Left ventricle myocardium inferior (tissue), 1 donor: ENCODE measurements at regions not wholly inside any gene's neighbourhood (a gene's known extent, or its start where the extent isn't known, plus 50 kb on each side); places are given as distances from the start of the nearest gene placed in this dataset.

ENCODE experiments used
- DNase-seq: peaks from one replicate; pipeline ENCODE4 v3.0.0-alpha.2; 2020
- H3K27ac ChIP-seq: fragments of 200-600 bp; replicated peaks from 2 replicates; pipeline ENCODE4 v1.8.0; 2021
- H3K27me3 ChIP-seq: fragments of 200-600 bp; 2 replicates; pipeline ENCODE4 v1.8.0; 2021; ENCODE audit warnings: low read depth
- H3K36me3 ChIP-seq: fragments of 200-600 bp; 2 replicates; pipeline ENCODE4 v1.8.0; 2021
- H3K4me1 ChIP-seq: fragments of 200-600 bp; 2 replicates; pipeline ENCODE4 v1.8.0; 2021
- H3K4me3 ChIP-seq: fragments of 200-600 bp; 2 replicates; pipeline ENCODE4 v1.8.0; 2021; ENCODE audit warnings: mild to moderate bottlenecking, moderate library complexity
- H3K9me3 ChIP-seq: fragments of 200-600 bp; replicated peaks from 2 replicates; pipeline ENCODE4 v1.8.0; 2021
- CTCF ChIP-seq: fragments of 200-600 bp; IDR thresholded peaks from 2 replicates; pipeline ENCODE4 v1.8.0; 2021; ENCODE audit warnings: antibody characterized with exemption, mild to moderate bottlenecking, borderline replicate concordance
- intact Hi-C: fragments of 100-400 bp; cut with micrococcal nuclease; formaldehyde crosslinking; loops from one replicate; pipeline ENCODE4 v1.11.0; 2022
- donor health status: DM: no; HTN: yes; CAD: no; lungs with severe emphysema.

GRCh38 chr2:192735447-192735846, 540.7 kb upstream of the TMEFF2 start:
- no peak overlapping the region for H3K4me3 ChIP-seq
- intact Hi-C loops = no loop called here
- H3K9me3 ChIP-seq = peaks cover 9% of the 10 kb centered on the region
- no peak for TF ChIP-seq CTCF
- no peaks in the 10 kb centered on the region for H3K27me3 ChIP-seq
- H3K27ac ChIP-seq = no peak overlapping the region
- no peak for DNase-seq
- H3K36me3 ChIP-seq = no peaks in the 10 kb centered on the region
- H3K4me1 ChIP-seq = no peaks in the 10 kb centered on the region

GRCh38 chr2:192729369-192729768, 534.6 kb upstream of the TMEFF2 start:
- Histone ChIP-seq H3K9me3 (peaks cover 9% of the 10 kb centered on the region), H3K27me3 (no peaks in the 10 kb centered on the region), H3K4me1 (no peaks in the 10 kb centered on the region), H3K27ac (no peak overlapping the region), H3K4me3 (no peak overlapping the region), H3K36me3 (no peaks in the 10 kb centered on the region)
- no peak for DNase-seq
- no peak for TF ChIP-seq CTCF
- intact Hi-C loops = no loop called here

GRCh38 chr2:192725991-192726390, 531.3 kb upstream of the TMEFF2 start:
- no peaks in the 10 kb centered on the region for H3K36me3 ChIP-seq
- H3K4me1 ChIP-seq = no peaks in the 10 kb centered on the region
- no peaks in the 10 kb centered on the region for H3K9me3 ChIP-seq
- no peak for DNase-seq
- intact Hi-C loops = no loop called here
- H3K27ac ChIP-seq = no peak overlapping the region
- no peak overlapping the region for H3K4me3 ChIP-seq
- no peaks in the 10 kb centered on the region for H3K27me3 ChIP-seq
- TF ChIP-seq CTCF = no peak

GRCh38 chr2:192719629-192720028, 524.9 kb upstream of the TMEFF2 start:
- no peaks in the 10 kb centered on the region for H3K4me1 ChIP-seq
- H3K36me3 ChIP-seq = no peaks in the 10 kb centered on the region
- TF ChIP-seq CTCF = no peak
- H3K4me3 ChIP-seq = no peak overlapping the region
- no peaks in the 10 kb centered on the region for H3K27me3 ChIP-seq
- intact Hi-C loops = no loop called here
- no peak overlapping the region for H3K27ac ChIP-seq
- H3K9me3 ChIP-seq = no peaks in the 10 kb centered on the region
- DNase-seq = no peak

GRCh38 chr2:192718340-192718739, 523.6 kb upstream of the TMEFF2 start:
- DNase-seq = no peak
- no peaks in the 10 kb centered on the region for H3K27me3 ChIP-seq
- TF ChIP-seq CTCF = no peak
- no peaks in the 10 kb centered on the region for H3K36me3 ChIP-seq
- no peak overlapping the region for H3K4me3 ChIP-seq
- intact Hi-C loops = no loop called here
- no peak overlapping the region for H3K27ac ChIP-seq
- H3K9me3 ChIP-seq = no peaks in the 10 kb centered on the region
- no peaks in the 10 kb centered on the region for H3K4me1 ChIP-seq

- Histone ChIP-seq H3K36me3 (no peaks in the 10 kb centered on the region), H3K9me3 (no peaks in the 10 kb centered on the region), H3K27ac (no peak overlapping the region), H3K4me1 (no peaks in the 10 kb centered on the region), H3K4me3 (no peak overlapping the region), H3K27me3 (no peaks in the 10 kb centered on the region)
- no peak for TF ChIP-seq CTCF
- DNase-seq = no peak
- intact Hi-C loops = no loop called here
Observed at GRCh38 chr2:192700934-192701333, 506.2 kb upstream of the TMEFF2 start.
